BJ (cell line): ENCODE measurements at regions not wholly inside any gene's neighbourhood (a gene's known extent, or its start where the extent isn't known, plus 50 kb on each side); places are given as distances from the start of the nearest gene placed in this dataset.

Experiments
- CTCF ChIA-PET: fragments of 350-600 bp; formaldehyde crosslinking; extraction: SDS; loops from one replicate; lab custom pipeline; 2021; ENCODE audit warnings: antibody characterized with exemption, inconsistent platforms; lab: Yijun Ruan, JAX
- POLR2A ChIA-PET: fragments of 300-600 bp; sonication (Branson Sonifier 250); formaldehyde crosslinking; extraction: SDS; loops from one replicate; lab custom pipeline; 2021; ENCODE audit warnings: antibody characterized with exemption; lab: Charles Lee
- DNase-seq: peaks from one replicate; pipeline ENCODE4 v3.0.0-alpha.2; 2011; ENCODE audit warnings: low read depth
- H3K27me3 ChIP-seq: 2 replicates; pipeline ENCODE4 v1.6.0; 2011; ENCODE audit warnings: low read length; ENCODE audit not compliant: control insufficient read depth, insufficient read depth
- H3K36me3 ChIP-seq: 2 replicates; pipeline ENCODE4 v1.5.1; 2011; ENCODE audit warnings: low read length; ENCODE audit not compliant: control insufficient read depth, insufficient read depth
- H3K4me3 ChIP-seq: 2 replicates; pipeline ENCODE4 v1.5.1; 2011; ENCODE audit warnings: low read depth, mild to moderate bottlenecking, control low read depth, low read length
- CTCF ChIP-seq: IDR thresholded peaks from 2 replicates; pipeline ENCODE4 v1.5.1; 2011; ENCODE audit warnings: low read depth, mild to moderate bottlenecking, control low read depth, inconsistent platforms, low read length, moderate library complexity; ENCODE audit not compliant: insufficient read depth

- no peak for DNase-seq
- no peaks in the 10 kb centered on the region for H3K27me3 ChIP-seq
- ChIA-PET POLR2A (no interaction called here), CTCF (no interaction called here)
- H3K4me3 ChIP-seq = no peak overlapping the region
- no peaks in the 10 kb centered on the region for H3K36me3 ChIP-seq
- no peak for TF ChIP-seq CTCF
Observed at GRCh38 chr2:41597680-41598079, 450.1 kb upstream of the PKDCC start.

- no peaks in the 10 kb centered on the region for H3K27me3 ChIP-seq
- H3K36me3 ChIP-seq = no peaks in the 10 kb centered on the region
- TF ChIP-seq CTCF = no peak
- ChIA-PET POLR2A (no interaction called here), CTCF (no interaction called here)
- H3K4me3 ChIP-seq = no peak overlapping the region
- no peak for DNase-seq
Observed at GRCh38 chr2:41598161-41598894, 449.5 kb upstream of the PKDCC start.

GRCh38 chr2:41600460-41600859 is 447.4 kb upstream of the PKDCC start:
- Histone ChIP-seq H3K4me3 (no peak overlapping the region), H3K27me3 (no peaks in the 10 kb centered on the region), H3K36me3 (no peaks in the 10 kb centered on the region)
- CTCF ChIA-PET = no interaction called here
- TF ChIP-seq CTCF = no peak
- POLR2A ChIA-PET = interaction anchor here (0.6 kb wide), 1 partner anchor 1725 kb away, joined by 4 read pairs; no protein-coding TSS in a partner anchor
- no peak for DNase-seq

- CTCF ChIA-PET = no interaction called here
- no peaks in the 10 kb centered on the region for H3K36me3 ChIP-seq
- no peak overlapping the region for H3K4me3 ChIP-seq
- DNase-seq = no peak
- H3K27me3 ChIP-seq = no peaks in the 10 kb centered on the region
- TF ChIP-seq CTCF = no peak
- POLR2A ChIA-PET = no interaction called here
Observed at GRCh38 chr2:41602341-41602740, 445.5 kb upstream of the PKDCC start.

GRCh38 chr2:41605311-41605710 is 442.5 kb upstream of the PKDCC start:
- TF ChIP-seq CTCF = no peak
- POLR2A ChIA-PET = no interaction called here
- no peaks in the 10 kb centered on the region for H3K27me3 ChIP-seq
- no peak overlapping the region for H3K4me3 ChIP-seq
- no peak for DNase-seq
- H3K36me3 ChIP-seq = no peaks in the 10 kb centered on the region
- CTCF ChIA-PET = no interaction called here
